ENCODE measurements at regions not wholly inside any gene's neighbourhood (a gene's known extent, or its start where the extent isn't known, plus 50 kb on each side); places are given as distances from the start of the nearest gene placed in this dataset.

DNA sequence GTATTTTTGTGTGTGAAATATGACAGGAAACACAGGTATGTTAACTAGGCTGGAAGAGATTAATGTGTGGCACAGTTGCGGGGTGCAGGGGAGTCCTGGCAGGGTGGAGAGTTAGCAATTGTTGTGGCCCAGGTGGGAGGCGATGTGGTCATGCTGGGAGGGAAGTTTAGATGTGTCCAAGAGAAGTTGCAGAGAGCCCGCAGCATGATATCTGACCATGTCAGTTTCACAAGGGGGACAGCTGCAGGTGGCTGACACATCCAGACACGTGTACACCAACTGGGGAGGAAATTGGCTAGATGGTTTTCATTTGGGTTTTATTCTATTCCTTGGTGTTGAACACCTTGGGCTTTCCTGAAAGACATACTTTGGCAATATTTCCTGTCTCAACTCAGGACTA, 172.8 kb upstream of the RGMA start:
- TF ChIP-seq, protein P1, sequence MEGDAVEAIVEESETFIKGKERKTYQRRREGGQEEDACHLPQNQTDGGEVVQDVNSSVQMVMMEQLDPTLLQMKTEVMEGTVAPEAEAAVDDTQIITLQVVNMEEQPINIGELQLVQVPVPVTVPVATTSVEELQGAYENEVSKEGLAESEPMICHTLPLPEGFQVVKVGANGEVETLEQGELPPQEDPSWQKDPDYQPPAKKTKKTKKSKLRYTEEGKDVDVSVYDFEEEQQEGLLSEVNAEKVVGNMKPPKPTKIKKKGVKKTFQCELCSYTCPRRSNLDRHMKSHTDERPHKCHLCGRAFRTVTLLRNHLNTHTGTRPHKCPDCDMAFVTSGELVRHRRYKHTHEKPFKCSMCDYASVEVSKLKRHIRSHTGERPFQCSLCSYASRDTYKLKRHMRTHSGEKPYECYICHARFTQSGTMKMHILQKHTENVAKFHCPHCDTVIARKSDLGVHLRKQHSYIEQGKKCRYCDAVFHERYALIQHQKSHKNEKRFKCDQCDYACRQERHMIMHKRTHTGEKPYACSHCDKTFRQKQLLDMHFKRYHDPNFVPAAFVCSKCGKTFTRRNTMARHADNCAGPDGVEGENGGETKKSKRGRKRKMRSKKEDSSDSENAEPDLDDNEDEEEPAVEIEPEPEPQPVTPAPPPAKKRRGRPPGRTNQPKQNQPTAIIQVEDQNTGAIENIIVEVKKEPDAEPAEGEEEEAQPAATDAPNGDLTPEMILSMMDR (conservative IDR thresholded peaks at IDR 0.05; ENCODE audit: low read depth, low read length) = no peak
- no peak for TF ChIP-seq POLR2A (IDR thresholded peaks at IDR 0.05; ENCODE audit: low read depth, low read length)
